GM12872 (cell line): ENCODE measurements at regions not wholly inside any gene's neighbourhood (a gene's known extent, or its start where the extent isn't known, plus 50 kb on each side); places are given as distances from the start of the nearest gene placed in this dataset.

Experiments used
- TF ChIP-seq, protein P1 (sequence below): IDR thresholded peaks from 3 replicates; pipeline ENCODE4 v1.5.1; 2011; ENCODE audit warnings: low read depth, mild to moderate bottlenecking, low read length, moderate library complexity; ENCODE audit not compliant: insufficient read depth

DNA sequence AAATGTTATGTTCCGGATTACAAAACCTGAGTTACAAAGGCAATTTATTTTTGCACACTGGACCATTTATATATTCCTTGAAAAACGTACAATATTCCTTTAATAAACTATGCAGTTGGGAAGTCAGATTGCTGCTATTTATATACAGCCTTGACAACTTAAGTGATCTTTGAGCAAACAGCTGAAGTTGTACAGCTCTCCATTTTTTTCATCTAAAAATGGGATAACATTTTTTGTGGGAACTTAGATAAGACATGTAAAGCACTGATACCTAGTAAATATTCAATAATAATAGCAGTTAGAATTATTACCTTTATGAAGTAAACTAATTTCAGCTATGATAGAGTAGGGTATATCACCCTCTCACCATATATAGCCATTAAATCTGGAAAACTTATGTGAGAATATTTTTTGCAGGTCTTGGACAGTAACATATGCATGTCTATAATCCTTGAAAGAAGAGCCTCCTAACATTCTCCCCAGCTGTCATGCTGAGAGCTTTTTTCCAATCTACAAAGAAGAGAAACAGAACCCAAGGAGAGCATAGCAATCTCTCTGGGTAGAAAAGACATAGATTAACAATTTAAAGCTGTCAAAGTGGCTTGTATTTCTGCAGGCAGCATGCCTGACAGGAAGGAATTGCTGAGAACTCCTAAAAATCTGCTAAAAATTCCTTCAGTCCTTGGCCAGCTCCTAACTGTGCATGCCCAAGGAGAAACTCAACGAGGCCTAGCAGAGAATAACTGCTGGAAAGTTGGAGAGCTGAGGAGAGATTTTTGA is 326.0 kb downstream of the CRPPA start:
- TF ChIP-seq, protein P1, sequence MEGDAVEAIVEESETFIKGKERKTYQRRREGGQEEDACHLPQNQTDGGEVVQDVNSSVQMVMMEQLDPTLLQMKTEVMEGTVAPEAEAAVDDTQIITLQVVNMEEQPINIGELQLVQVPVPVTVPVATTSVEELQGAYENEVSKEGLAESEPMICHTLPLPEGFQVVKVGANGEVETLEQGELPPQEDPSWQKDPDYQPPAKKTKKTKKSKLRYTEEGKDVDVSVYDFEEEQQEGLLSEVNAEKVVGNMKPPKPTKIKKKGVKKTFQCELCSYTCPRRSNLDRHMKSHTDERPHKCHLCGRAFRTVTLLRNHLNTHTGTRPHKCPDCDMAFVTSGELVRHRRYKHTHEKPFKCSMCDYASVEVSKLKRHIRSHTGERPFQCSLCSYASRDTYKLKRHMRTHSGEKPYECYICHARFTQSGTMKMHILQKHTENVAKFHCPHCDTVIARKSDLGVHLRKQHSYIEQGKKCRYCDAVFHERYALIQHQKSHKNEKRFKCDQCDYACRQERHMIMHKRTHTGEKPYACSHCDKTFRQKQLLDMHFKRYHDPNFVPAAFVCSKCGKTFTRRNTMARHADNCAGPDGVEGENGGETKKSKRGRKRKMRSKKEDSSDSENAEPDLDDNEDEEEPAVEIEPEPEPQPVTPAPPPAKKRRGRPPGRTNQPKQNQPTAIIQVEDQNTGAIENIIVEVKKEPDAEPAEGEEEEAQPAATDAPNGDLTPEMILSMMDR = no peak

DNA sequence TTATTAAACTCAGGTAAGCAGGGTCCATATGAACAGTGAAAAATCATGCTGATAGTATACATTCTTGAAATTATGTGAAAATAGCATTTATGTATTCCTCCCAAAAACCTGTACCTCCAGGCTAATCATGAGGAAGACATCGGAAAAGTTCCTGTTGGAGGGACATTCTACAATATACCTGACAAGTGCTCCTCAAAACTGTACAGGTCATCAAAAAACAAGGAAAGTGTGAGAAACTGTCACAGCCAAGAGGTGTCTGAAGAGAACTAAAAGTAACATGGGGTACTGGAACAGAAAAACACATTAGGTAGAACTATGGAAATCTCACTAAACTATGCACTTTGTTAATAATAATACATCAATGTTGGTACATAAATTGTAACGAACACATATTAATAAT is 326.7 kb downstream of the CRPPA start:
- TF ChIP-seq, protein P1 = no peak

DNA sequence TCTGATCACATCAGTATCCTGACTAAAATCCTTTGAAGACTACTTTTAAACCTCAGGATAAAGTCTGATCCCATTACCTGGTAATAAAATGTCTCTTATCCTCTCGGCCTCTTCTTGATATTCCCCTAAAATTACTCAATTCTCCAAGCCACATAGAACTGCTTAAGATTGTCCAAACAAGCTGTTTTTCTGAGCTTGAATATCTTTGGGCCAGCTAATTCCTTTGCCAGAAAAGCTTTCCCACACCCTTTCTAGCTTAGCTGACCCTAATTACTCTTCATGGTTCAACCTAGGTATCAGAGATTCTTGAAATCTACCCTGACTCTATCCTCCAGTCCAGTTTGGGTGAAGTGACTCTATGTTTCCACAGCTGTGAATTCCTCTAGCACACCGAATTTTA is 328.6 kb downstream of the CRPPA start:
- TF ChIP-seq, protein P1 = no peak

DNA sequence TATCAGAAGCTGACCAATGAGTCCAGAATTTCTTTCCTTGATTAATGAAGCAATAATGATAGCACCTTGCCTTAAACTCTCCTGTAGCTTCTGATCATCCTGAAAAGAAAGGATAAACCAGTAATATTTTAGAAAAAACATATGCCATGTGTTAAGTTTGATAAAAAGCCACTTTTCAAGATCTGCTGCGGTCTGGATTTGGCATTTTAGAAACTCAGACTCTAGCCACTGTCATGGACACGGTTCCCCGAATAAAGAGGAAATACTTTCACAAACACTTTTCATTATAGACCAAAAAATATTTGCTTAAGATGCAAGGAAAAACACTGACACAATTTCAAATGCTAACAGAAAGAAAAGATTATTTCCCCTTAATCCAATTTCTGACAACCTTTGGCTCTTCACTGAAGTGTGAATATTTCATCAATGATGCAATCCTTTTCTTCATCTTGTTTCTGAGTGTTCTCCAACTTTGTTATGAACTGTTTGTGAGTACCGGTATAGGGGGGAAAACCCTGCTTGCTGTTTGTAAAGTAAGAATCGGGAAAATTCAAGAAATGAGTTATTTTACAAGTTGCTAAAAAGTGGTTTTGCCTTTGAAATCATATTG is 329.5 kb downstream of the CRPPA start:
- TF ChIP-seq, protein P1 = no peak

DNA sequence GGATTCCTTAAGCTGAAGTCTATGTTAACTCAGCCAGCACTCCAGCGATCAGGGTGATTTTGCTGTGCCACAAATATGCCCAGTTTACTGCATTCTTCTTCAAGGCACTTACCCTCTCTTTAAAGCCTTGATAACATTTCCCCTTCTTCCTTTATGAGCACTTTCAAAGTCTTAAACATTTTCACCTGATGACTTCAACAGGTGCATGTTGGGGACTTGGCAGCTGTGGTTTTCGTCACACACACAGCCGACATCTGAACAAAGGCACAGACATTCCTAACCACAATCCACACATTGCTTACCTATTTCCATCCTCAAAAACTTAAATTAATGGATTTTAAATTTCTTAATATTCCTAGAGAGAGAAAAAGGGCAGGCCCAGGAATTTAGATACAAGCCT is 331.5 kb downstream of the CRPPA start:
- TF ChIP-seq, protein P1 = no peak

DNA sequence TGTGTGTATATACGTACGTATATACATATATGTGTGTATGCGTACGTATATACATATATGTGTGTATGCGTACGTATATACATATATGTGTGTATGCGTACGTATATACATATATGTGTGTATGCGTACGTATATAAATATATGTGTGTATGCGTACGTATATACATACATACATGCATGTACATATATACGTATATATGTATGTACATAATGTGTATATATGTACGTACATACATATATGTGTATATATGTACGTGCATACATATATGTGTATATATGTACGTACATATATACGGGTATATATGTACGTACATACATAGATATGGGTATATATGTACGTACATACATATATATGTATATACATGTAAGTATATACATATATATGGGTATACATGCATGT is 332.1 kb downstream of the CRPPA start:
- TF ChIP-seq, protein P1 = no peak

DNA sequence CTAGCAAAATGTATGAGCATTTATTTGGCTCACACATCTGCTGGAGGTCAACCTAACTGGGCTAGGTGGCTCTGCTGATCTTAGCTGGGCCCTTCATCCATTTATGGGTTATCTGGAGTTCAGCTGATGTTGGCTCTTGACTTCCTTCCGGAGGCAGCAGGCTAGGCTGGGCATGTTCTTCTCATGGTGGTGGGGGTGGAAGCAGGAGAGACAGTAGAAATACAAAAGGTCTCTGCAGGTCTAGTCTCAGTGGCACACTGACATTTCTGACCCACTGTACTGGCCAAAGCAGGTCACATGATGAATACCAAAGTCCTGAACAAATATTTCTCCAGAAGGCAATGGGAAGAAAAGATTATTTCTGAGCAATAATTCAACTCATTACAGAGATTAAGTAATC is 334.6 kb downstream of the CRPPA start:
- TF ChIP-seq, protein P1 = no peak
